ENCODE measurements at regions not wholly inside any gene's neighbourhood (a gene's known extent, or its start where the extent isn't known, plus 50 kb on each side); places are given as distances from the start of the nearest gene placed in this dataset.

DNA sequence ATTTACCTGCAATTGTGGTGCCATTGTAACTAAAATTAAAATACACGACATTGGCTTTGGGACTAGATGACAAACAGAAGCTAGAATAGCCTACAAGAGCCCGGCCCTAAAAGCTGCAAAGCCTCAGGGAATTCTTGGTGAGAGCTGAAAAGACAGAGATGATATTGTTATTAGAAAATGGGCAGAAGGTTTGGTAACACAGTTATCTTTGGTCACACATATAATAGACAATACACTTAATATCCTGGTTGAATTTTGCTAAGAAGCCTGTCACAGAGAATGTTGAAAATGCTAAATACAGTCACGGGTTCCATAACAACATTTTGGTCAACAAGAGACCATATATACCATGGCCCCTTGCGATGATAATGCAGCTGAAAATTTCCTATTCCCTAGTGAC is 157.3 kb upstream of the CDH19 start:
- no peak for TF ChIP-seq TEAD4 (IDR thresholded peaks at IDR 0.05)
- no peak for TF ChIP-seq FOXM1 (IDR thresholded peaks at IDR 0.05; ENCODE audit: borderline replicate concordance, low read depth)
- TF ChIP-seq, protein P1, sequence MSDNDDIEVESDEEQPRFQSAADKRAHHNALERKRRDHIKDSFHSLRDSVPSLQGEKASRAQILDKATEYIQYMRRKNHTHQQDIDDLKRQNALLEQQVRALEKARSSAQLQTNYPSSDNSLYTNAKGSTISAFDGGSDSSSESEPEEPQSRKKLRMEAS (IDR thresholded peaks at IDR 0.05): no peak
- no peak for TF ChIP-seq EGR1 (IDR thresholded peaks at IDR 0.05)
- TF ChIP-seq YY1 (IDR thresholded peaks at IDR 0.05; ENCODE audit: low read depth): no peak
- no peak for TF ChIP-seq CEBPB (IDR thresholded peaks at IDR 0.05)

DNA sequence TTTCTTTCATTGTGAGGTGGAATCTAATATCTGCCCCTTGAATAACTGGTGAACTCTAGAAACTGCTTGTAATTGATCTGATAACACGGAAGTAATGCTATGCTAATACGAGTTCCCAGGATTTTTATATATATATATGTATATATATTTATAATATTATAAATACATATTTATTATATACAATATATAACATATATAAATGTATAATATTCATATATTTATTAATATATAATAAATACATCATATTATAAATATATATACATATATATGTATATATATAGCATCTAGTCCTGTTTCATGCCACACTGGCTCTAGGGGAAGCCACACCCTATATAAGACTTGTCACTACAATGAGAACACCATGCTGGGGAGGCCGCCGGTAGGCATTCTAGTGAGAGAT is 156.7 kb upstream of the CDH19 start:
- TF ChIP-seq, protein P1 (IDR thresholded peaks at IDR 0.05): no peak
- no peak for TF ChIP-seq EGR1 (IDR thresholded peaks at IDR 0.05)
- no peak for TF ChIP-seq NFIC (IDR thresholded peaks at IDR 0.05)
- TF ChIP-seq CREB1 (IDR thresholded peaks at IDR 0.05; ENCODE audit: low read depth): no peak
- TF ChIP-seq YY1 (IDR thresholded peaks at IDR 0.05; ENCODE audit: low read depth): no peak
- TF ChIP-seq FOXM1 (IDR thresholded peaks at IDR 0.05; ENCODE audit: borderline replicate concordance, low read depth): no peak
- no peak for TF ChIP-seq CEBPB (IDR thresholded peaks at IDR 0.05)
- TF ChIP-seq RAD21 (IDR thresholded peaks at IDR 0.05; ENCODE audit: low read depth): no peak
- TF ChIP-seq TAF1 (IDR thresholded peaks at IDR 0.05; ENCODE audit: low read depth): no peak
- TF ChIP-seq EP300 (IDR thresholded peaks at IDR 0.05; ENCODE audit: borderline replicate concordance): no peak
- no peak for TF ChIP-seq TCF12 (IDR thresholded peaks at IDR 0.05; ENCODE audit: low read depth)
- TF ChIP-seq, protein P2, sequence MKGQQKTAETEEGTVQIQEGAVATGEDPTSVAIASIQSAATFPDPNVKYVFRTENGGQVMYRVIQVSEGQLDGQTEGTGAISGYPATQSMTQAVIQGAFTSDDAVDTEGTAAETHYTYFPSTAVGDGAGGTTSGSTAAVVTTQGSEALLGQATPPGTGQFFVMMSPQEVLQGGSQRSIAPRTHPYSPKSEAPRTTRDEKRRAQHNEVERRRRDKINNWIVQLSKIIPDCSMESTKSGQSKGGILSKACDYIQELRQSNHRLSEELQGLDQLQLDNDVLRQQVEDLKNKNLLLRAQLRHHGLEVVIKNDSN (IDR thresholded peaks at IDR 0.05): no peak
- TF ChIP-seq, protein P3, sequence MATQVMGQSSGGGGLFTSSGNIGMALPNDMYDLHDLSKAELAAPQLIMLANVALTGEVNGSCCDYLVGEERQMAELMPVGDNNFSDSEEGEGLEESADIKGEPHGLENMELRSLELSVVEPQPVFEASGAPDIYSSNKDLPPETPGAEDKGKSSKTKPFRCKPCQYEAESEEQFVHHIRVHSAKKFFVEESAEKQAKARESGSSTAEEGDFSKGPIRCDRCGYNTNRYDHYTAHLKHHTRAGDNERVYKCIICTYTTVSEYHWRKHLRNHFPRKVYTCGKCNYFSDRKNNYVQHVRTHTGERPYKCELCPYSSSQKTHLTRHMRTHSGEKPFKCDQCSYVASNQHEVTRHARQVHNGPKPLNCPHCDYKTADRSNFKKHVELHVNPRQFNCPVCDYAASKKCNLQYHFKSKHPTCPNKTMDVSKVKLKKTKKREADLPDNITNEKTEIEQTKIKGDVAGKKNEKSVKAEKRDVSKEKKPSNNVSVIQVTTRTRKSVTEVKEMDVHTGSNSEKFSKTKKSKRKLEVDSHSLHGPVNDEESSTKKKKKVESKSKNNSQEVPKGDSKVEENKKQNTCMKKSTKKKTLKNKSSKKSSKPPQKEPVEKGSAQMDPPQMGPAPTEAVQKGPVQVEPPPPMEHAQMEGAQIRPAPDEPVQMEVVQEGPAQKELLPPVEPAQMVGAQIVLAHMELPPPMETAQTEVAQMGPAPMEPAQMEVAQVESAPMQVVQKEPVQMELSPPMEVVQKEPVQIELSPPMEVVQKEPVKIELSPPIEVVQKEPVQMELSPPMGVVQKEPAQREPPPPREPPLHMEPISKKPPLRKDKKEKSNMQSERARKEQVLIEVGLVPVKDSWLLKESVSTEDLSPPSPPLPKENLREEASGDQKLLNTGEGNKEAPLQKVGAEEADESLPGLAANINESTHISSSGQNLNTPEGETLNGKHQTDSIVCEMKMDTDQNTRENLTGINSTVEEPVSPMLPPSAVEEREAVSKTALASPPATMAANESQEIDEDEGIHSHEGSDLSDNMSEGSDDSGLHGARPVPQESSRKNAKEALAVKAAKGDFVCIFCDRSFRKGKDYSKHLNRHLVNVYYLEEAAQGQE (IDR thresholded peaks at IDR 0.05; ENCODE audit: low read depth): no peak
- no peak for TF ChIP-seq TEAD4 (IDR thresholded peaks at IDR 0.05)
- TF ChIP-seq ZBTB7A (IDR thresholded peaks at IDR 0.05; ENCODE audit: low read depth): no peak

DNA sequence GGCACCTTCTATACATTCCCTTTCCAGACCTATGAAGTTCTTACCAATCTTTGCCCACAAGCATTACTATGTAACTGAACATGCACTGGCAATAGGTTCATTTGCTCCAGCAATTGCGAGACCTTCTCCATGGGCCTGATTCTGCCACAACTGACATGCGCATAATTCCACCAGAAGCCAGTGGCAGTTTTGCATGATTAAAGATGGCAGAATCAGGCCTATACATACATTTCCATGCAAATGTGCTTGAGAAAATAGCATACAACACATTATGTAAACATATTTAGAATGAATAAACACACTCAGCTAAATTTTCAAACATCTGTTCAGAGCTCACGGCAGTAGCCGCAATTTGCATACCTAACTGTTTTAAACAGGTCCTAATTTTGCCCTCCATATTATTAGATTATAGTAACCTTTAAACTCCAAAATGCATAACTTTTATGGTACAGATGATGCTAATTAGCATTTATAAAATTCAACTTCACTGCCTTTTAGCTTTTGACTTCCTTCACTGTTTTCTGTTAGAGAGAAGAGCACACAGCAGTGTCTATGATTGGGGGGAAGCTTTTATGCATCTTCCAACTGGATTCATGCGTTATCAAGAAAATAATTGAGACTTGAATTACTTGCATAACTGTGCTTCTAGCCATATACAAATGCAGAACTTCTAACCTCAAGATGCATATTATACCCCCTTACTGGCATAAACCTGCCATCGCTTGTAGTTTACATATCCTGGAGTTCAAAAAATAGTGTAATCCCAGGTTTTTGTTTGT is 155.3 kb upstream of the CDH19 start:
- no peak for TF ChIP-seq FOXM1 (IDR thresholded peaks at IDR 0.05; ENCODE audit: borderline replicate concordance, low read depth)
- TF ChIP-seq NFIC (IDR thresholded peaks at IDR 0.05): no peak
- TF ChIP-seq, protein P1 (IDR thresholded peaks at IDR 0.05): no peak
- TF ChIP-seq TEAD4 (IDR thresholded peaks at IDR 0.05): no peak
- TF ChIP-seq ZBTB7A (IDR thresholded peaks at IDR 0.05; ENCODE audit: low read depth): no peak
- no peak for TF ChIP-seq EGR1 (IDR thresholded peaks at IDR 0.05)
- no peak for TF ChIP-seq TCF12 (IDR thresholded peaks at IDR 0.05; ENCODE audit: low read depth)
- no peak for TF ChIP-seq RAD21 (IDR thresholded peaks at IDR 0.05; ENCODE audit: low read depth)
- TF ChIP-seq, protein P2 (IDR thresholded peaks at IDR 0.05): no peak
- TF ChIP-seq TAF1 (IDR thresholded peaks at IDR 0.05; ENCODE audit: low read depth): no peak
- TF ChIP-seq EP300 (IDR thresholded peaks at IDR 0.05; ENCODE audit: borderline replicate concordance): no peak
- TF ChIP-seq, protein P3 (IDR thresholded peaks at IDR 0.05; ENCODE audit: low read depth): no peak
- no peak for TF ChIP-seq CREB1 (IDR thresholded peaks at IDR 0.05; ENCODE audit: low read depth)
- TF ChIP-seq CEBPB (IDR thresholded peaks at IDR 0.05): no peak
- TF ChIP-seq YY1 (IDR thresholded peaks at IDR 0.05; ENCODE audit: low read depth): no peak

DNA sequence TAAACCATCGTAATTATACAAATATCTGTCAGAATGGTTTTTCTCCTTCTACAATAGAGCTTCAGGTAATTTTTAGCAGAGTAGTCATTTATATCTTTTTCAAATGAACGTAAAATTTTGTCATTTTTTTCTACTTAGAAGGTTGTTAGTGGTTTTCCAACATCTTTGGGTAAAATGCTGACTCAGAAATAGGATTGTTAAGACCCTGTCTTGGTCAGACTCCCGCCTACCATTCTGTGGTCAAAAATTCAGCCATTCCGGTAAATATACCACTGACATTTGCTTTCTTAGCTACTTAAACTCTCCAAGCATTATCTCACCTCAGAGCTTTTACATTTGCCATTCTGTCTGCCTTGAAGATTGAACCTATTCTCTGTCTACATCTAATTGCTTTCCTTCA is 154.1 kb upstream of the CDH19 start:
- TF ChIP-seq, protein P2 (IDR thresholded peaks at IDR 0.05): no peak
- TF ChIP-seq YY1 (IDR thresholded peaks at IDR 0.05; ENCODE audit: low read depth): no peak
- TF ChIP-seq NFIC (IDR thresholded peaks at IDR 0.05): no peak
- no peak for TF ChIP-seq TAF1 (IDR thresholded peaks at IDR 0.05; ENCODE audit: low read depth)
- TF ChIP-seq, protein P3 (IDR thresholded peaks at IDR 0.05; ENCODE audit: low read depth): no peak
- TF ChIP-seq FOXM1 (IDR thresholded peaks at IDR 0.05; ENCODE audit: borderline replicate concordance, low read depth): no peak
- no peak for TF ChIP-seq EP300 (IDR thresholded peaks at IDR 0.05; ENCODE audit: borderline replicate concordance)
- no peak for TF ChIP-seq TEAD4 (IDR thresholded peaks at IDR 0.05)
- no peak for TF ChIP-seq RAD21 (IDR thresholded peaks at IDR 0.05; ENCODE audit: low read depth)
- no peak for TF ChIP-seq EGR1 (IDR thresholded peaks at IDR 0.05)
- TF ChIP-seq, protein P1 (IDR thresholded peaks at IDR 0.05): no peak
- no peak for TF ChIP-seq TCF12 (IDR thresholded peaks at IDR 0.05; ENCODE audit: low read depth)
- no peak for TF ChIP-seq ZBTB7A (IDR thresholded peaks at IDR 0.05; ENCODE audit: low read depth)
- no peak for TF ChIP-seq CEBPB (IDR thresholded peaks at IDR 0.05)
- TF ChIP-seq CREB1 (IDR thresholded peaks at IDR 0.05; ENCODE audit: low read depth): no peak
